ENCODE measurements at regions not wholly inside any gene's neighbourhood (a gene's known extent, or its start where the extent isn't known, plus 50 kb on each side); places are given as distances from the start of the nearest gene placed in this dataset.
"Not testable (repeated sequence)": the region's sequence is repeated elsewhere in the genome, so short reads cannot be mapped to it uniquely, and the experiment has no call there.

GRCh38 chr4:31022702-31023101 is 302.5 kb downstream of the PCDH7 start:
- Mint-ChIP-seq H3K9me3 (peaks cover 4% of the 10 kb centered on the region), H3K27ac (no peak overlapping the region), H3K27me3 (no peaks in the 10 kb centered on the region), H3K36me3 (ENCODE audit: low read depth) (no peaks in the 10 kb centered on the region), H3K4me1 (no peaks in the 10 kb centered on the region), H3K4me3 (no peak overlapping the region)
- DNase-seq: no peak
- intact Hi-C loops (cut with micrococcal nuclease): no loop called here
- ChIA-PET POLR2A (no interaction called here), CTCF (no interaction called here)
- no peak for ATAC-seq (ENCODE audit: low read depth)
- no peak for TF ChIP-seq CTCF (IDR thresholded peaks at IDR 0.05)

DNA sequence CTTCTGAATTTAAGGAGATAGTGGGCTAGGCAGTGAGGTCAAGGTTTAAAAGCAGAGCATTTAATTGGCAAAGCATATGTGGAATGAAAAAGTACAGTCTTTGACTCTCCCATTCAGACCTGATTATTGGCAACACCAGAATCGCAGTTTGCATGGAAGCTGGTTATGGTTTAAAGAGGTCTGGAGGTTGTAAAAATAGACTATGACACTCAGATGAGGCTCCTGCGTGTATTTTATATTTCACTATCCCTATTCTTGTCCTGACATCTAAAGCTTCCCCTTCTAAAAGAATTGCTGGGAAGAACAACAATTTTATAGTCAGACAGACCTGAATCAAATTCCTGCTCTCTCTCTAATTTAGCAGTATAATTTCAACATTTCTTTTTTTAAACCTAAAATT is 302.9 kb downstream of the PCDH7 start:
- Mint-ChIP-seq H3K4me1 (no peaks in the 10 kb centered on the region), H3K36me3 (ENCODE audit: low read depth) (no peaks in the 10 kb centered on the region), H3K27me3 (no peaks in the 10 kb centered on the region), H3K27ac (no peak overlapping the region), H3K9me3 (peaks cover 4% of the 10 kb centered on the region), H3K4me3 (no peak overlapping the region)
- DNase-seq (no peak), ATAC-seq (ENCODE audit: low read depth) (no peak)
- intact Hi-C loops (cut with micrococcal nuclease): no loop called here
- ChIA-PET POLR2A (no interaction called here), CTCF (no interaction called here)
- TF ChIP-seq CTCF (IDR thresholded peaks at IDR 0.05): no peak

DNA sequence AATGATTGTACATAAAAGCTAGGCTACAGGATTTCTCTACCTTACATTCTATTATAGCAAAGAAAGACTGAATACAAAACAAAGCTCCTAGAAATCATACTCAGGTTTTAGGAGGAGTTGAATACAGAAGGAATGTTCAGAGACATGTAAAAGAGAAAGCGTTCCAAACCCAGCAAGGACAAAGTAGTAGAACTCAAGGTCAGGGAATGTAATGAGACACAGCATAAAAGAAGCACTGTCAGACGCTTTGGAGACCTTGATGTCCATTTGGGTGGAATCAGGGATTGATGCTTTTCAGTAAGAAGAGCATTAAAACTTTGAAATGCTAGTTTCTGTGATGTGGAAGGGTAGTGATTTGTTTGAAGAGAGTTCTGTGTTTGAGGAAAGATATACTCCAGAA is 303.6 kb downstream of the PCDH7 start:
- ChIA-PET POLR2A (no interaction called here), CTCF (no interaction called here)
- intact Hi-C loops (cut with micrococcal nuclease): no loop called here
- Mint-ChIP-seq H3K27ac (no peak overlapping the region), H3K4me3 (no peak overlapping the region), H3K4me1 (no peaks in the 10 kb centered on the region), H3K9me3 (peaks cover 4% of the 10 kb centered on the region), H3K36me3 (ENCODE audit: low read depth) (no peaks in the 10 kb centered on the region), H3K27me3 (no peaks in the 10 kb centered on the region)
- DNase-seq (no peak), ATAC-seq (ENCODE audit: low read depth) (no peak)
- TF ChIP-seq CTCF (IDR thresholded peaks at IDR 0.05): no peak

- CTCF ChIA-PET; H3K36me3 Mint-ChIP-seq (ENCODE audit: low read depth); H3K4me1 Mint-ChIP-seq; ATAC-seq (ENCODE audit: low read depth); H3K9me3 Mint-ChIP-seq; H3K27me3 Mint-ChIP-seq; H3K4me3 Mint-ChIP-seq; intact Hi-C loops (cut with micrococcal nuclease); DNase-seq; H3K27ac Mint-ChIP-seq; POLR2A ChIA-PET: not testable (repeated sequence)
Observed at GRCh38 chr4:31024781-31025180, 304.6 kb downstream of the PCDH7 start.

DNA sequence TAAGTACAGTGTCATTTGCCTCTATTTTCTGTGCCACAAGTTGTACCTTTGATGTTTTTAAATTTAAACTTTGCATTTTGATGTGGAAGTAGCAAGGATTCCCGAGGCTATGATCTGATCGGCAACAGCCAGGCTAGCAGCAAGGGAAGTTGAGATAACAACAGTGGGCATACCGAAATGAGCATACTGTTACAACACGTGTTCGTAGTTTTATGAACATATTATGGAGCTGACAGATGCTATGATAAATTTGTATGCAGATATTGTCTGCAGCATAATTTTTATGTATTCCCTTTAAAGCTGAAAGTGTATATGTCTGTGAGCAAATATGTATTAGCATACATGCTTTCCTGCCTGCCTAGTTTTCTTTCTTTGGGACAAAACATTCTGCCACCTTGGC is 306.1 kb downstream of the PCDH7 start:
- Mint-ChIP-seq H3K27me3 (no peaks in the 10 kb centered on the region), H3K9me3 (peaks cover 2% of the 10 kb centered on the region), H3K36me3 (ENCODE audit: low read depth) (no peaks in the 10 kb centered on the region), H3K4me3 (no peak overlapping the region), H3K27ac (no peak overlapping the region), H3K4me1 (no peaks in the 10 kb centered on the region)
- TF ChIP-seq CTCF (IDR thresholded peaks at IDR 0.05): no peak
- DNase-seq: no peak
- POLR2A ChIA-PET: no interaction called here
- no peak for ATAC-seq (ENCODE audit: low read depth)
- CTCF ChIA-PET: no interaction called here
- intact Hi-C loops (cut with micrococcal nuclease): no loop called here

DNA sequence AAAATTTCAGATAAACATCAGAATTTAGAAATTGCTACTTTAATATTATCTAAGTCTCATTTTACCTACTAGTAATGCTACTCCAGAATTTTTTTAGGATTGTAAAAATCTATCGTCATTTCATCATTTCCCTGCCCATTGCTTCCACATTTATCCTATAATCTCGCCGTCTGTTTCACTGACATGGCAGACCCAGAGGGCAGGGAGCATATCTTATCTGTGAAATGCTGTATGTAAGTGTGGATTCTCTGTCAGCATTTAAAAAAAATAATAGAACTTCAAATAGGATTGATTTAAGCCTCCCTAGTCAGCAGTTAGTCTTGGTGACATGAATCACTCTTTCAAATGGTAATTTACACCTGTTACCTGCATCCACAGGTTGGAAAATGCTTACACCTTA is 314.4 kb downstream of the PCDH7 start:
- Mint-ChIP-seq H3K4me1 (no peaks in the 10 kb centered on the region), H3K27ac (no peak overlapping the region), H3K27me3 (no peaks in the 10 kb centered on the region), H3K9me3 (no peaks in the 10 kb centered on the region), H3K4me3 (no peak overlapping the region), H3K36me3 (ENCODE audit: low read depth) (no peaks in the 10 kb centered on the region)
- intact Hi-C loops (cut with micrococcal nuclease): no loop called here
- DNase-seq (no peak), ATAC-seq (ENCODE audit: low read depth) (no peak)
- POLR2A ChIA-PET: no interaction called here
- no peak for TF ChIP-seq CTCF (IDR thresholded peaks at IDR 0.05)
- CTCF ChIA-PET: no interaction called here

Data from activated B cell treated with CpG ODN at 0.5 μM for 24 hours (primary cell).